ENCODE measurements at regions not wholly inside any gene's neighbourhood (a gene's known extent, or its start where the extent isn't known, plus 50 kb on each side); places are given as distances from the start of the nearest gene placed in this dataset.

DNA sequence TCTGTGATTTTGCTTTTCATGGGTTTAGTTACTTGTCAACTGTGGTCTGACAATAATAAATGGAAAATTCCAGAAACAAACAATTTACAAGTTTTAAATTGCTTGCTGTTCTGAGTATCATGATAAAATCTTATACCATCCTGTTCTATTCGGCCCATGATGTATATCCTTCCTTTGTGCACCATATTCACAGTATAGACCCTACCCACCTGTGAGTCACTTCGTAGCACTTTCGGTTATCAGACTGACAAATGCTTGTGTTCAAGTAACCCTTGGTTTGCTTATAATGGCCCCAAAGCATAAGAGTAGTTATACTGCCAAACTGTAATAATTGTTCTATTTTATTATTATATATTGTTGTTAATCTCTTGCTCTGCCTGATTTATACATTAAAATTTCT, 1183.4 kb upstream of the PCDH7 start:
- no TSS peak for BruUV-seq (replicated peaks)
- DNase-seq (ENCODE audit: low spot score) (no peak), ATAC-seq (no peak), FAIRE-seq (no peak)
- in situ Hi-C loops (cut with HindIII; ENCODE audit: extremely low pct_ligation_motif_present, low pct_unique_long_range_greater_than_20kb) (no loop called here), intact Hi-C loops (cut with micrococcal nuclease; ENCODE audit: unreplicated experiment) (no loop called here)
- no peak overlapping the region for H3K27ac ChIP-seq (ENCODE audit: extremely low read length, insufficient read depth, low read length)
- H4K20me1 ChIP-seq (ENCODE audit: insufficient read depth, low read length), result no peaks in the 10 kb centered on the region
- POLR2A ChIA-PET, result no interaction called here
- WGBS (ENCODE audit: low lambda C conversion rate), result 3% methylated on average over 3 of the region's 3 CpGs
- no peak overlapping the region for H3K4me2 ChIP-seq (ENCODE audit: low read depth, low read length)
- CTCF ChIA-PET (ENCODE audit: low intra/inter-chr PET ratio, low total read pairs), result no interaction called here
- H3K27me3 ChIP-seq (ENCODE audit: control insufficient read depth in 1 of 2, insufficient read depth in 2 of 2, low read length in 2 of 2), result no peaks in the 10 kb centered on the region
- H3K9ac ChIP-seq (ENCODE audit: insufficient read depth, low read depth, low read length), result no peak overlapping the region
- H3K9me3 ChIP-seq (ENCODE audit: low read length), result peaks cover 45% of the 10 kb centered on the region
- TF ChIP-seq KDM5B (CRISPR knock-in tag; IDR thresholded peaks at IDR 0.05; ENCODE audit: borderline replicate concordance), result no peak
- TF ChIP-seq ZC3H4 (CRISPR knock-in tag; IDR thresholded peaks at IDR 0.05; ENCODE audit: borderline replicate concordance), result no peak
- TF ChIP-seq ZNF3 (CRISPR knock-in tag; IDR thresholded peaks at IDR 0.05), result no peak
- TF ChIP-seq, protein P1, sequence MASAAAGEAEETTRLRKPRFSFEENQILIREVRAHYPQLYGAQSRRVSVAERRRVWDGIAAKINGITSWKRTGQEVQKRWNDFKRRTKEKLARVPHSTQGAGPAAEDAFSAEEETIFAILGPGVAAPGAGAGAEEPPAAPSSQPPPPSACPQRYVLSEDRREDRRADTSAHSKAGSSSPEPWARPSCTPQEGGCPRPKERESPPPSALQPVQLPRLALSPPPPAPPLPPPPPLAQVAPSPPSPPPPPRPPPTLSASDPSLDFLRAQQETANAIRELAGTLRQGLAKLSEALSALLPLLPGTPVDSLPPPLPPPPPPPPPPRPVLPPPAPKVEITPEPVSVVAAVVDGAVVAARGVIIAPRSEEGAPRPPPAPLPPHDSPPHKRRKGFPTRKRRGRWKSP (CRISPR knock-in tag; IDR thresholded peaks at IDR 0.05), result no peak
- TF ChIP-seq EED (CRISPR knock-in tag; IDR thresholded peaks at IDR 0.05), result no peak
- TF ChIP-seq ZNF446 (CRISPR knock-in tag; IDR thresholded peaks at IDR 0.05), result no peak
- TF ChIP-seq MIER2 (CRISPR knock-in tag; IDR thresholded peaks at IDR 0.05), result no peak
- no peak for TF ChIP-seq KDM6A (CRISPR knock-in tag; IDR thresholded peaks at IDR 0.05; ENCODE audit: low read depth)
- TF ChIP-seq MED1 (CRISPR knock-in tag; IDR thresholded peaks at IDR 0.05), result no peak
- no peak for TF ChIP-seq U2AF1 (optimal IDR thresholded peaks at IDR 0.05; ENCODE audit: low read depth, low read length)
- no peak for TF ChIP-seq ZMYM2 (CRISPR knock-in tag; IDR thresholded peaks at IDR 0.05)
- TF ChIP-seq ZMYM4 (CRISPR knock-in tag; IDR thresholded peaks at IDR 0.05), result no peak
- H3K4me1 ChIP-seq (ENCODE audit: insufficient read depth, low read length), result no peaks in the 10 kb centered on the region
- H2AFZ ChIP-seq (ENCODE audit: low read length), result no peak overlapping the region
- H3K79me2 ChIP-seq (ENCODE audit: insufficient read depth, low read length), result no peaks in the 10 kb centered on the region
- H3K4me3 ChIP-seq (replicated peaks in 1 of 3; ENCODE audit: insufficient read depth in 1 of 3, low read depth in 2 of 3, low read length in 3 of 3), result no peak overlapping the region
- no peaks in the 10 kb centered on the region for H3K36me3 ChIP-seq (replicated peaks in 1 of 2; ENCODE audit: control insufficient read depth in 1 of 2, insufficient read depth in 2 of 2, low read length in 2 of 2)
